Astrocyte (in vitro differentiated cells and primary cell): ENCODE measurements at regions not wholly inside any gene's neighbourhood (a gene's known extent, or its start where the extent isn't known, plus 50 kb on each side); places are given as distances from the start of the nearest gene placed in this dataset.

ENCODE experiments used
- DNase-seq: peaks from one replicate; pipeline ENCODE4 v3.0.0-alpha.2; 2010; ENCODE audit warnings: low read depth
- FAIRE-seq: peaks from 2 replicates; lab custom pipeline; 2011; peaks lifted over from hg19 to GRCh38; lab: Jason Lieb, UNC
- H2AFZ ChIP-seq: 2 replicates; pipeline ENCODE4 v1.6.0; 2012; ENCODE audit warnings: low read depth, low read length, inconsistent platforms
- H3K27ac ChIP-seq: 2 replicates; pipeline ENCODE4 v1.5.1; 2011; ENCODE audit warnings: low read depth, low read length, inconsistent platforms
- H3K27me3 ChIP-seq: 2 replicates; pipeline ENCODE4 v1.6.0; 2011; ENCODE audit warnings: low read length, inconsistent platforms; ENCODE audit not compliant: insufficient read depth
- H3K36me3 ChIP-seq: 2 replicates; pipeline ENCODE4 v1.5.1; 2011; ENCODE audit warnings: low read length, inconsistent platforms; ENCODE audit not compliant: insufficient read depth
- H3K4me1 ChIP-seq: 2 replicates; pipeline ENCODE4 v1.5.1; 2011; ENCODE audit warnings: low read length, inconsistent platforms; ENCODE audit not compliant: insufficient read depth
- H3K4me2 ChIP-seq: 2 replicates; pipeline ENCODE4 v1.6.0; 2012; ENCODE audit warnings: low read length, inconsistent platforms
- H3K4me3 ChIP-seq: 2 replicates; pipeline ENCODE4 v1.5.1; 2011; ENCODE audit warnings: low read depth, mild to moderate bottlenecking, low read length, inconsistent platforms; ENCODE audit not compliant: insufficient read depth
- H3K79me2 ChIP-seq: 2 replicates; pipeline ENCODE4 v1.6.0; 2012; ENCODE audit warnings: mild to moderate bottlenecking, low read length, inconsistent platforms; ENCODE audit not compliant: insufficient read depth
- H3K9ac ChIP-seq: 2 replicates; pipeline ENCODE4 v1.6.0; 2012; ENCODE audit warnings: mild to moderate bottlenecking, low read length, inconsistent platforms
- H3K9me3 ChIP-seq: 2 replicates; pipeline ENCODE4 v1.5.1; 2012; ENCODE audit warnings: low read depth, mild to moderate bottlenecking, low read length, inconsistent platforms; ENCODE audit not compliant: insufficient read depth
- H4K20me1 ChIP-seq: 2 replicates; pipeline ENCODE4 v1.6.0; 2012; ENCODE audit warnings: low read length, inconsistent platforms; ENCODE audit not compliant: insufficient read depth
- H3K27ac Mint-ChIP-seq: one replicate; pipeline ENCODE4 v1.8.0; 2021; ENCODE audit warnings: mild to moderate bottlenecking, mixed read lengths; ENCODE audit not compliant: unreplicated experiment
- H3K27me3 Mint-ChIP-seq: one replicate; pipeline ENCODE4 v1.8.0; 2021; ENCODE audit warnings: low read depth, mixed read lengths; ENCODE audit not compliant: unreplicated experiment
- H3K36me3 Mint-ChIP-seq: one replicate; pipeline ENCODE4 v1.8.0; 2021; ENCODE audit warnings: low read depth, mixed read lengths; ENCODE audit not compliant: unreplicated experiment
- H3K4me1 Mint-ChIP-seq: one replicate; pipeline ENCODE4 v1.8.0; 2021; ENCODE audit warnings: low read depth, mixed read lengths; ENCODE audit not compliant: unreplicated experiment
- H3K4me3 Mint-ChIP-seq: one replicate; pipeline ENCODE4 v1.8.0; 2021; ENCODE audit warnings: mild to moderate bottlenecking, moderate library complexity, mixed read lengths; ENCODE audit not compliant: unreplicated experiment
- H3K9me3 Mint-ChIP-seq: one replicate; pipeline ENCODE4 v1.8.0; 2021; ENCODE audit warnings: mild to moderate bottlenecking, mixed read lengths; ENCODE audit not compliant: unreplicated experiment
- EZH2 ChIP-seq: IDR thresholded peaks from 2 replicates; pipeline ENCODE4 v1.6.1; 2012; ENCODE audit warnings: mild to moderate bottlenecking, low read length, inconsistent platforms; ENCODE audit not compliant: insufficient read depth
- TF ChIP-seq, protein P1 (sequence below): IDR thresholded peaks from 2 replicates; pipeline ENCODE4 v1.5.1; 2011; ENCODE audit warnings: low read depth, mild to moderate bottlenecking, inconsistent platforms, low read length, moderate library complexity; ENCODE audit not compliant: insufficient read depth

DNA sequence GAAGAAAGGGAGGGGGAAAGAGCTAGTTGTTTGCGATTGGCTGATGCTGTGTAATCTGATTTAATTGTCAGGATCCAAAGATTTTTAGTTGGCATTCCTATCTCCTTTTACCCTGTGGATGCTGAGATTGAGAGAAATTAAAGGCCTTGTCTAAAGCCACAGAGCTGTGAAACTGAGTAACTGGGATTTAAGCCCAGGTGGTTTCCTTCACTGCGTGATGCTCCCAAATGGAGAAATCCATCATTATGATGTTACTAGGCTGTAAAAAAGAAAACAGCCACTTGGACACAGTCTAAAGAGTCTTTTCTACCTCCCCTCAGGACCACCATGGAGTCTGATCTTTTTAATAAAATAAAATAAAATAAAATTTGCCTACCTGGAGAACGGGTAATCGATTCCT is 883.0 kb upstream of the NR2F2 start:
- H3K4me2 ChIP-seq: no peak overlapping the region
- FAIRE-seq (no peak), DNase-seq (no peak)
- no peaks in the 10 kb centered on the region for H3K27me3 ChIP-seq
- H3K79me2 ChIP-seq: no peaks in the 10 kb centered on the region
- no peak overlapping the region for H3K9ac ChIP-seq
- no peaks in the 10 kb centered on the region for H3K9me3 ChIP-seq
- Mint-ChIP-seq H3K4me3 (no peak overlapping the region), H3K36me3 (no peaks in the 10 kb centered on the region), H3K27me3 (peaks cover 3% of the 10 kb centered on the region), H3K27ac (no peak overlapping the region), H3K9me3 (no peaks in the 10 kb centered on the region), H3K4me1 (peaks cover 5% of the 10 kb centered on the region)
- H3K4me1 ChIP-seq: no peaks in the 10 kb centered on the region
- TF ChIP-seq EZH2: no peak
- TF ChIP-seq, protein P1, sequence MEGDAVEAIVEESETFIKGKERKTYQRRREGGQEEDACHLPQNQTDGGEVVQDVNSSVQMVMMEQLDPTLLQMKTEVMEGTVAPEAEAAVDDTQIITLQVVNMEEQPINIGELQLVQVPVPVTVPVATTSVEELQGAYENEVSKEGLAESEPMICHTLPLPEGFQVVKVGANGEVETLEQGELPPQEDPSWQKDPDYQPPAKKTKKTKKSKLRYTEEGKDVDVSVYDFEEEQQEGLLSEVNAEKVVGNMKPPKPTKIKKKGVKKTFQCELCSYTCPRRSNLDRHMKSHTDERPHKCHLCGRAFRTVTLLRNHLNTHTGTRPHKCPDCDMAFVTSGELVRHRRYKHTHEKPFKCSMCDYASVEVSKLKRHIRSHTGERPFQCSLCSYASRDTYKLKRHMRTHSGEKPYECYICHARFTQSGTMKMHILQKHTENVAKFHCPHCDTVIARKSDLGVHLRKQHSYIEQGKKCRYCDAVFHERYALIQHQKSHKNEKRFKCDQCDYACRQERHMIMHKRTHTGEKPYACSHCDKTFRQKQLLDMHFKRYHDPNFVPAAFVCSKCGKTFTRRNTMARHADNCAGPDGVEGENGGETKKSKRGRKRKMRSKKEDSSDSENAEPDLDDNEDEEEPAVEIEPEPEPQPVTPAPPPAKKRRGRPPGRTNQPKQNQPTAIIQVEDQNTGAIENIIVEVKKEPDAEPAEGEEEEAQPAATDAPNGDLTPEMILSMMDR: no peak
- H4K20me1 ChIP-seq: no peaks in the 10 kb centered on the region
- no peak overlapping the region for H3K4me3 ChIP-seq
- H3K36me3 ChIP-seq: no peaks in the 10 kb centered on the region
- H2AFZ ChIP-seq: no peak overlapping the region
- H3K27ac ChIP-seq: no peak overlapping the region

DNA sequence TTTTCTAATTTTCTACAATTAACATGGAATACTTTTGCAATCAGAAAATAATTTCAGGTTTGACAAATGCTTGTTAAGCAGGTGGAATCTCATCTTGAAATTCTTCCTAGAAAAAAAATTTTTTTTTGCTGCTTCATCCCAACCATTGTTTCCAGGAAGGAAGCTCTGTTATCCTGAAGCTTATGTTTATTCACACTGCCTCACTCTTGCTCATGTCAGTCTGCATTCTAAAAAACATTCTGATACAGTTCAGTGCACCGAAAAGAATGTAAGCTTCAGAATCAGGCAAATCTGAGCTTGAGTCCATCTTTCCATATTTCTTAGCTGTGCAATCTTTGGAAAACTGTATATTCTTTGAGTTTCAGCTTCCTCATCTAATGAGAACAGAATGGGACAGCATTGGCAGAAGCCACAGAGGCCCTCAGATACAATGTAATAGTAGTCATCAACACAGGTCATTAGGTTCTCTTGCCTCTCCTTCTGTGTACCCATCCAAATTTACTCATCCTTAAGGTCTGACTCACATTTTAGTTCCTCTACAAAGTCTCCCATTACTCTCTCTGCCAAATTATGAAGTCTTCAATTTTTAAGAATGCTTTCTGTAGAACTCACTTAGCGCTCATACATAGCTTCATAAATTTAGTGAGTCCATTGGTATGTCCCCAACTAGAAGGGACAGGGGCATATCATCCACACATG is 881.8 kb upstream of the NR2F2 start:
- H3K9me3 ChIP-seq: no peaks in the 10 kb centered on the region
- H3K79me2 ChIP-seq: no peaks in the 10 kb centered on the region
- no peak overlapping the region for H3K4me3 Mint-ChIP-seq
- peaks cover 5% of the 10 kb centered on the region for H3K4me1 Mint-ChIP-seq
- no peak overlapping the region for H3K27ac Mint-ChIP-seq
- no peak overlapping the region for H3K4me2 ChIP-seq
- H3K9ac ChIP-seq: no peak overlapping the region
- no peaks in the 10 kb centered on the region for H3K4me1 ChIP-seq
- FAIRE-seq (no peak), DNase-seq (peak; percentile 34)
- no peak overlapping the region for H3K4me3 ChIP-seq
- no peaks in the 10 kb centered on the region for H3K36me3 ChIP-seq
- H2AFZ ChIP-seq: no peak overlapping the region
- H4K20me1 ChIP-seq: no peaks in the 10 kb centered on the region
- H3K36me3 Mint-ChIP-seq: no peaks in the 10 kb centered on the region
- TF ChIP-seq EZH2: no peak
- TF ChIP-seq, protein P1: no peak
- no peaks in the 10 kb centered on the region for H3K27me3 ChIP-seq
- H3K27me3 Mint-ChIP-seq: no peaks in the 10 kb centered on the region
- no peaks in the 10 kb centered on the region for H3K9me3 Mint-ChIP-seq
- H3K27ac ChIP-seq: no peak overlapping the region

DNA sequence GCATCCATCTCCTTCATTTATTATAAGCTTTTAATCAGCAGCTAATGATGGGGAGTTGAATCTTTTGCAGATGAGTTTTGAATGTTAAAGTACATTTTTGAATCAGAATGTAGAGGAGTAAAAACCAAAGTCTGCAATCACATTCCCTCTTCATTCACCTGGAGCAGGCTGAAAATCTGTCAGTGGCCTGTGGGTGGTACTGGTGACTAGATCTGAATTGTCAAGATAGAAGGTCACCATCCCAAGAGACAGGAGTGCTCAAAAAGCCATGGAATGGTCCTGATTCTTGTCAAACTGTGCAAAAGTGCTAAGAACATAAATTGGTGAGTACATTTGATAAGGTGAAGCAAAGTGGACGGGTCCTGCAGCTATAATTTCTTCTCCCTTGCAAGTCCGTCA is 881.3 kb upstream of the NR2F2 start:
- Mint-ChIP-seq H3K36me3 (no peaks in the 10 kb centered on the region), H3K27me3 (no peaks in the 10 kb centered on the region), H3K9me3 (no peaks in the 10 kb centered on the region), H3K4me1 (peaks cover 5% of the 10 kb centered on the region), H3K4me3 (no peak overlapping the region), H3K27ac (no peak overlapping the region)
- no peaks in the 10 kb centered on the region for H3K79me2 ChIP-seq
- no peaks in the 10 kb centered on the region for H3K27me3 ChIP-seq
- FAIRE-seq (no peak), DNase-seq (no peak)
- H3K9me3 ChIP-seq: no peaks in the 10 kb centered on the region
- TF ChIP-seq, protein P1: no peak
- no peak overlapping the region for H3K4me3 ChIP-seq
- no peaks in the 10 kb centered on the region for H3K4me1 ChIP-seq
- H3K9ac ChIP-seq: no peak overlapping the region
- no peak overlapping the region for H3K4me2 ChIP-seq
- H2AFZ ChIP-seq: no peak overlapping the region
- H3K27ac ChIP-seq: no peak overlapping the region
- no peaks in the 10 kb centered on the region for H3K36me3 ChIP-seq
- no peaks in the 10 kb centered on the region for H4K20me1 ChIP-seq
